GM18505 (cell line): ENCODE measurements at regions not wholly inside any gene's neighbourhood (a gene's known extent, or its start where the extent isn't known, plus 50 kb on each side); places are given as distances from the start of the nearest gene placed in this dataset.

ENCODE experiments used
- ATAC-seq: cut with Tn5 transposase; IDR thresholded peaks from one replicate; pipeline ENCODE4 v1.9.1; 2021; ENCODE audit not compliant: unreplicated experiment
- POLR2A ChIP-seq: IDR thresholded peaks from 4 replicates; pipeline ENCODE4 v1.6.1; 2011; ENCODE audit warnings: borderline replicate concordance; ENCODE audit not compliant: insufficient read depth, insufficient read length; ENCODE audit errors: extremely low read depth

DNA sequence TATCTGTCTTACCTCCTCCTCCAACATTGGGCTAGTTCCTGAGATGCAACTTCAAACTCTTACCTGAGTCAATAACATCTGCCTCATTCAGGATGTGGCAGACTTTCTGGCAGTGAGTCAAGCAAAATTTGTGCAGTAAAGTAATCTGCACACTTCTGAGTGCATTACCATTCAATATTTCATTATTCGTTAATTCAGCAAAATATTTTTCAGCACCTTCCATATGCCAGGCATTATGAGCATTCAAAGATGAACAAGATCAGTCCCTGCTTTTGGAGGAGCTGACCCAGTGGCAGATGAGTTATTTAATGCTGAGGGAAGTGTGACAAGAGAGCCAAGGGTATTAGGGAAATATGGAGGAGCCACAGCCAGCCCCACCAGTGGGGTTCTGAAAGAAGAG is 339.7 kb downstream of the LNPK start:
- ATAC-seq, result no peak
- no peak for TF ChIP-seq POLR2A

DNA sequence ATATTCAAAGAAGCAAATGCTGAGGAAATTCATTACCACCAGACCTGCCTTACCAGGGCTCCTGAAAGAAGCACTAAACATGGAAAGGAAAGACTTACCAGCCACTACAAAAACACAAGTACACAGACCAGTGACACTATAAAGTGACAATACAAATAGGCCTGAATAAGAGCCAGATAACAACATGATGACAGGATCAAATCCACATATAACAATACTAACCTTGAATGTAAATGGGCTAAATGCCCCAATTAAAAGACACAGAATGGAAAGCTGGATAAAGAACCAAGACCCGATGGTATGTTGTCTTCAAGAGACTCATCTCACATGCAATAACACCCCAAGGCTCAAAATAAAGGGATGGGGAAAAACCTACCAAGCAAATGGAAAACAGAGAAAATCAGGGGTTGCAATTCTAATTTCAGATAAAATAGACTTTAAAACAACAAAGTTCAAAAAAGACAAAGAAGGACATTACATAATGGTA is 353.4 kb downstream of the LNPK start:
- TF ChIP-seq POLR2A, result no peak
- ATAC-seq, result no peak

DNA sequence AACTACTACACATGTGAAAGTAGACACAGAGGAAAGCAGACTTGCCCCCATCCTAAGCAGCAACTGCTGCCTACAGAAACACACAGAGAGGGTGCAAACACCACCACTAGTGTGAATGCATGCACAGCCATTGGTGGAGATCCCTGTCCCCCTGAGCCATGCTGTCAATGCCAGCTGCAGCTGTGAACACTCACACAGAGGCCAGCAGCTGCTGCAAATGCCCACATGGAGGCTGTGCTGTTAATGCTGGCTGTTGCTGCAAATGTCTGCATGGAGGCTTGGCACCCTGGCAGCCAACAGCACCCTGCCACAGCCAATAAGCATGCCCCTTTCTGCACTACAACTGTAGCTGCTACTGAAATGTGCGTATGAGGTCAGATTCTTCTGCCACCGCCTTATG is 355.0 kb downstream of the LNPK start:
- ATAC-seq, result no peak
- TF ChIP-seq POLR2A, result no peak

DNA sequence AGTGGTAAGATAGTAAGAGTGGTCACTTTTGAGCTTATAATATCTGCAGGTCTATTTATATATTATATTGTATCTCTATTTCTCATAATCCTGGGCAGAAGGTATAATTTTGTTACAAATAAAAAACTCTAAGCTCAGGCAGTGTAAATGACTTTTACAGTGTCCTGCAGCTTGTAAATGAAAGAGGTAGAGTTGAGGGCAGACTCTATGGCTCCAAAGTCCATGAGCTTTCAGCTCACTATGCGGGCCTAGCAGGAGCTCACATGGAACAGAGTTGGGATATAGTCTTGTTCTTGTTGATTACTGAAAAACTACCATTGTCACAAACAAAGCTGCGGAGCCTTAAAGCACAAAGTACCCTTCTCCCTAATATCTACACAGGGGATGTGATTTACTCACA is 361.4 kb downstream of the LNPK start:
- no peak for ATAC-seq
- TF ChIP-seq POLR2A, result no peak

DNA sequence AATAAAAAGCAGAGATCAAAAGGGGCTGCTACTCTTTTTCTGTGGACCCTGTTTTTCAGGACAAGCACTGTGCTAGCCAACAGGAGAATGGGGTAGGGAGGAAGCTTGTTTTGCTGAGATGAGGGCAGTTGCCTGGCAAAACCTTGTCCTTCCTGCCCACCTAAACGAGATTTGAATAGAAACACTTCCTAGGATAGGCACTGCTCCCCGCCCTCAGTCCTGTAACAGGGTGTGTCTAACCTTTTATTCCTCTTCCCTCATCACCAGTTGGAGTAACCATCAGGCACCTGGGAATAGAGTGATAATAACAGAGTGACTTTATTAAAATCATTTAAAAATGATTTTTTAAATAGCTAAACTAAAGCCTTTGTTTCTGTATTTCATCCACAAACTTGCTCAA is 368.8 kb downstream of the LNPK start:
- no peak for TF ChIP-seq POLR2A
- ATAC-seq, result no peak

DNA sequence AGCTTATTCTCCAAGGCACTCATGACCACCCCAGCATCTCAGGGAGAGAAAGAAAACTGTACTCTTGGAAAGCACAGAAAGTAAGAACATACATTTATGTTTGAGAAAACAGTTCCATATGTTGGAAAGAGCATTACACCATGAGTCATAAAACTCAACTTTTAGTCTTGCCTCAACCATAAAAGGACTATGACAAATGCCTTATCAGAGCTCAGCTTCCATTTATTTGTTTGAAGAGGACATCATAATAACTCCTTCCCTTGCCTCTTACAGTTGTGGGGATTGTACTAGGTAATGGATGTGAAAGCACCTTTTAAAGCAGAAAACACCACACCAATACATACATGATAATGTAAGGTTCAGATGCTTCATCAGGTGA is 370.8 kb downstream of the LNPK start:
- no peak for TF ChIP-seq POLR2A
- no peak for ATAC-seq

DNA sequence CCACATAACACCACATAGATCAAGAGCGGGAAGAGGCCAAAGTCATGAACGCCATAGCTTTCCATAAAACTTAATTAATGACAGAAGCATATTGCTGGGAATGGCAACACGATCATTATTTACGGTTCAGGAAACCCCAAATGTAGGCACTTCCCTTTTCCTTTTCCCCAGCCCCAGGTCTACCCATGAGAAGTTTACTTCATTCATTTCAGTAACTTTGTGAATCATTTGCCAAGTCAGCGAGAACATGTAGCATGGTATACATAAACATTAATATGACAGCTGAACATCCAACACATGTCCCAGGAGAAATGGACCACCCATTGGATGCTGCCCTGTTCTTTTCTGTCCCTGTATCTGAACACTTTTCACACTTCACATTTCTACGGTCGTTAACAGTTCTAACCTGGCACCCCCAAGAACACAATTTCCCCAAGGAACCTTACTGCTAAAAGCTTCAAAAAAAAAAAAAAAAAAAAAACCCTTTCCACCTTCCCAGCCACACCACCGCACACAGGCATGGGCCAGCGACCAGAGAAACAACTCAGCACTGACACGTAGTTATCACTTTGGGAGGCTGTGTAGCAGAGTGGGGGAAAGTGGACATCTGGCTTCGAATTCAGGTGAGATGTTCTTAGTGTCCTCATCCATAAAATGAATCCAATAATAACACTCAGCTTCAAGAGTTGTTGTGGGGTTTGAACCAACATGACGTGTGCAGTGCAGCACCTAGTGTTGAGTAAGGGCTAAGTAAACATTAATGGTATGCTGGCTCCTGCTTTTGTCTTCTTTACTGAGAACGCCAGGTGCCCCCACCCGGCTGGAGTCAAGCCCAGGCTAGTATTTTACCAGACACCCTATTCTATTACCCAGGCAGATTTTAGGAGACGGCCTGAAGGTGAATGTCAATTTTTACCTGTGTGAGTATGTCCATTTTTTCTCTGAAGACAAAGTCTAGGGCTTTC is 371.5 kb downstream of the LNPK start:
- no peak for TF ChIP-seq POLR2A
- no peak for ATAC-seq

DNA sequence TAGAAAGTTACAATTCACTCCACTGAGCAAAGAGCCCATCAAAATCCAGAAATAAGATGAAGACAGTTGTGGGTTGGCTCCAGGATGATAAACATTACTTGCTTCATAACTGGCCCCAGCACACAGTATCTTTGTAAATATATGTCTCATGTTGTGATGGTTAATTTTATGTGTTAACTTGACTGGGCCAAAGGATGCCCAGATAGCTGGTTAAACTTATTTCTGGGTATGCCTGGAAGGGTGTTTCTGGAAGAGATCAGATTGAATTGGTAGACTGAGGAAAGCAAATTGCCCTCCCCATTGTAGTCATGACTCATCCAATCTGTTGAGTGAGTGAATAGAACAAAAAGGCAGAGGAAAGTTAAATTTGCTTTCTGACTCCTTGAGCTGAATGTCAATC is 373.8 kb downstream of the LNPK start:
- no peak for ATAC-seq
- TF ChIP-seq POLR2A, result no peak

DNA sequence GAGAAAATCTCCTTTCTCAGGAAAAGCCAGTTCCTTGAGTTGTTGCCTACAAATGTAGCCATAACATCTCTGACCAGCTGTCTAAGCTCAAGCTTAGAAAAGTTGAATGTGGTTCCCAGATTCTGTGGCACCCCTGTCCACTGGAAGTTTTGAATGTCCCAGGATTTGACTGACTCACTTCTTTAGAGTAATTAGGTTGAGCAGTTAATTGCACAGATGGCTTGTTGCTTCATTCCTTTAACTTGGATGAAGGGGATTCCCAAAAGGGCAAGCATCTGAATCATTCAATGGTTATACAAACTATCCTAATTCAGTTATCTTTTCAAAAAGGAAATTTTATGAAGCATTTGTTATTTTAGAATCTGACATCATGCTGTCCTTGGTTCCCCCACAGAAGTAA is 374.7 kb downstream of the LNPK start:
- no peak for ATAC-seq
- no peak for TF ChIP-seq POLR2A

DNA sequence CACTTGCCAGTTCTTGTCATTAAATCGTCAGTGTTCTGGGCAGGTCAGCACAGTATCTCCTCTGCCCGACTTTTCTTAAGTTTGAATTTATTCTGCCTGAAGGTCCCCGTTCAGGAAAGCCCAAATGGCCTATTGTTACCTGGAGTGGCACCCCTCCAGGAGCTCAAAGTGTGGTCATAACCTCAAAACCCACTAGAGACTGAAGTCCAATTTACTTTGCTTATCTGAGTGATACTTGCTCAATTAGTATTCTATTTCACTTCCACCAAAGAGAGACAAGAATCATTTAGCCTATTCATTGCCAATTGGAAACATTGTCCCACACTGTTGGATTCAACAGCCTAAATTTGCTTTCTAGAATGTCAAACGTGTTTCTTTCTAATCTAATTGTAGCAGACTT is 375.3 kb downstream of the LNPK start:
- TF ChIP-seq POLR2A, result no peak
- ATAC-seq, result no peak

DNA sequence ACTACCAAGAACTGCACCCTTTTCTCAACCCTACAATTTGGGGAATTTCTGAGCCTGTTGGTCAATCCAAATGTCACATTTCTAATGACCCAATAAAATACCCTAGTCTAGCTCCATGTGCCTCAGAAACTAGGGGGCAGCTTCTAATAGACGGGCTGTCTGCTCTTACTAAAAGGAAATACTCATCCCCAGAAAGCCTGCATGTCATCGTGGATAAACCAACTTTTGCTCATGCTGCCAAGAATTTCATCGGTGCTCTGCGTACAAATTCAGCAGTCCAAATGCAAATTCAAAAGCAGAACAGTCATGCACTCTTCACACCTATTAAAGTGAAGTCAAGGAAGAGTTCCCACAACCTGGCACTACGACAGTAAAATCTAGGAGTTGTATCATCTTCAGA is 377.3 kb downstream of the LNPK start:
- no peak for ATAC-seq
- no peak for TF ChIP-seq POLR2A

DNA sequence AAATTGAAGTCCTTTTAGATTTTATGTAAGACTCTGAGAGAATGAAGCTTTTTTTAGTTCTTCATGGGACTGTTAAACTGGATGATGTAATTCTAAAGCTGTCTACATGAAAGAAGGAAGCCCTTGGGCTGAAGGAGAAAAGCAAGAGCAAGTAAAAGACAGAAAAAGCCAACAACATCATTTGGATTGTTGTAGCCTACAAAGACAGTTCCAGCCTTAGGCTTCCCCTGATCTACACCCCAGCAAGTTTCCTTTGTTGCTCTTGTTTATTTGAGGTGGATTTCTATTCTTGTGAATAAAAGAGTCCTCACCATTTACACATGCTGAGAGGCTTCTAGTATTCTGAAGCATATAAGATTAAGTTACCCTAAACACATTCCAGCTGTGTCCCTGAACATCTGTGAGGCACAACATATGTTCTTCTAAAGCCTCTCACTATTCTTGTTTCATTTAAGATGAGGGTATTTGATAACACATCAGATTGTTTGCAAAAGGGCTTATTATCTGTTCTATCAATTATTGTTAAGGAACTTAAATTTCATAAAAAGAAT is 377.8 kb downstream of the LNPK start:
- TF ChIP-seq POLR2A, result no peak
- ATAC-seq, result no peak

DNA sequence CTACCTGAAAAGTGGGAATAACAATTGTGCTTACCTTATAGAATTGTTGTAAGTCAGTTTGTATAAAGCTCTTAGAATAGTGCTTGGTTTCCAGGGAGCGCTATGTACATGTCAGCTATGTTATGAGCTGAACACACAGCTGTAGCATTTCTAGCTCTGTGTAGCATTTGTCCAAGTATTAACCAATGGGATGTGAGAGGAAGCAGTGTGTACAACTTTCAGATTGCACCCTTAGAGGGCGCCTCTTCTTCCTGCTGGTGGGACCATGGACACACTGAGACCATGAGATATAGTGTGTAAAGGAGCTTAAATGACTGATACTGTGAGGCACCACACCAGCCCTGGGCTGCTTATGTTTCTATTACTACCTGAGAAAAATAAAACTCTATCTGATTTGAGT is 380.2 kb downstream of the LNPK start:
- no peak for ATAC-seq
- TF ChIP-seq POLR2A, result no peak

DNA sequence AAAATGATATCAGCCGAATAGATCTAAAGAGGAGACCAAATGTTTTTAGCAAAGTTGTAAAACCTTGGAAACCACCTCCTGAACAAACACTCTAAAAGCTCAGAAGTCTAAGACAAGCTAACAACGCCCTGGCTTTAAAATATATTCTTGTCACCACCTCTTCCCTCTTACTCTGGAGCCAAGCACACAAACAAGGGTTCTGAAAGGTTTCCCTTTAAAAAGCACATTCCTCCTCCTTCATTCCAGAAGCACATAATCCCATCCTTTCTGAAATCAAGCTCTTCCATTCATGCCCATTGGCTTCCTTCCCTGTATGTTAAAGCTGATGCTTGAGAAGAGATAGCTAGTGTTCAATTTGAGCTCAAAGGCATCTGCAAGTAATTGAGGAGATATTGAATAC is 382.0 kb downstream of the LNPK start:
- no peak for TF ChIP-seq POLR2A
- no peak for ATAC-seq
